WTC11 (cell line): ENCODE measurements at regions not wholly inside any gene's neighbourhood (a gene's known extent, or its start where the extent isn't known, plus 50 kb on each side); places are given as distances from the start of the nearest gene placed in this dataset.

Source experiments
- ATAC-seq: fragments of 200-7000 bp; cut with Tn5 transposase; 2 replicates; pipeline ENCODE4 v1.10.0; 2021; ENCODE audit warnings: mild to moderate bottlenecking, moderate library complexity
- CTCF ChIA-PET: fragments of 300-600 bp; sonication (Branson Sonifier 250); formaldehyde crosslinking; loops from one replicate; lab custom pipeline; 2021; ENCODE audit warnings: antibody characterized with exemption; lab: Charles Lee
- POLR2A ChIA-PET: fragments of 350-600 bp; sonication (Branson Sonifier 250); formaldehyde crosslinking; loops from one replicate; lab custom pipeline; 2021; ENCODE audit warnings: antibody characterized with exemption; lab: Charles Lee
- DNase-seq: peaks from one replicate; pipeline ENCODE4 v3.0.0; 2021; ENCODE audit warnings: low spot score
- H3K27ac Mint-ChIP-seq: 2 replicates; pipeline ENCODE4 v1.8.0; 2021; ENCODE audit warnings: mixed read lengths
- H3K27me3 Mint-ChIP-seq: 2 replicates; pipeline ENCODE4 v1.8.0; 2021; ENCODE audit warnings: low read depth, mild to moderate bottlenecking, moderate library complexity, mixed read lengths
- H3K36me3 Mint-ChIP-seq: 2 replicates; pipeline ENCODE4 v1.8.0; 2021; ENCODE audit warnings: mixed read lengths
- H3K4me1 Mint-ChIP-seq: 2 replicates; pipeline ENCODE4 v1.8.0; 2022; ENCODE audit warnings: mixed read lengths
- H3K4me3 Mint-ChIP-seq: 2 replicates; pipeline ENCODE4 v1.8.0; 2021; ENCODE audit warnings: mild to moderate bottlenecking, moderate library complexity, mixed read lengths
- H3K9me3 Mint-ChIP-seq: 2 replicates; pipeline ENCODE4 v1.8.0; 2021; ENCODE audit warnings: mixed read lengths
- AFF4 ChIP-seq: sonication (generic); formaldehyde crosslinking; IDR thresholded peaks from 2 replicates; pipeline ENCODE4 v1.8.1; 2023; ENCODE audit warnings: mild to moderate bottlenecking, missing genetic modification reagents, borderline replicate concordance
- CREB1 ChIP-seq: sonication (generic); formaldehyde crosslinking; IDR thresholded peaks from 2 replicates; pipeline ENCODE4 v1.8.0; 2023; ENCODE audit warnings: mild to moderate bottlenecking, missing genetic modification reagents
- E2F1 ChIP-seq: sonication (generic); formaldehyde crosslinking; IDR thresholded peaks from 2 replicates; pipeline ENCODE4 v1.8.0; 2022; ENCODE audit warnings: mild to moderate bottlenecking, missing genetic modification reagents
- ELF4 ChIP-seq: sonication (generic); formaldehyde crosslinking; IDR thresholded peaks from 2 replicates; pipeline ENCODE4 v1.8.1; 2022; ENCODE audit warnings: low read depth, mild to moderate bottlenecking, moderate library complexity, missing genetic modification reagents
- FOXP4 ChIP-seq: sonication (generic); formaldehyde crosslinking; IDR thresholded peaks from 2 replicates; pipeline ENCODE4 v1.8.0; 2022; ENCODE audit warnings: mild to moderate bottlenecking, missing genetic modification reagents
- GRHL2 ChIP-seq: fragments of 250-450 bp; sonication (Bioruptor Pico); IDR thresholded peaks from 2 replicates; pipeline ENCODE4 v1.8.0; 2022; ENCODE audit warnings: mild to moderate bottlenecking, moderate library complexity; ENCODE audit not compliant: insufficient replicate concordance, severe bottlenecking
- MXD4 ChIP-seq: fragments of 250-450 bp; sonication (Bioruptor Pico); IDR thresholded peaks from 2 replicates; pipeline ENCODE4 v1.8.0; 2021; ENCODE audit warnings: mild to moderate bottlenecking, moderate library complexity, borderline replicate concordance
- NR2C2 ChIP-seq: sonication (generic); formaldehyde crosslinking; IDR thresholded peaks from 2 replicates; pipeline ENCODE4 v1.8.0; 2022; ENCODE audit warnings: mild to moderate bottlenecking, missing genetic modification reagents
- RELA ChIP-seq: sonication (generic); formaldehyde crosslinking; IDR thresholded peaks from 2 replicates; pipeline ENCODE4 v1.8.1; 2022; ENCODE audit warnings: missing genetic modification reagents, mild to moderate bottlenecking, borderline replicate concordance
- SMAD4 ChIP-seq: sonication (generic); formaldehyde crosslinking; IDR thresholded peaks from 2 replicates; pipeline ENCODE4 v1.8.0; 2022; ENCODE audit warnings: mild to moderate bottlenecking, missing genetic modification reagents
- TEAD1 ChIP-seq: sonication (generic); formaldehyde crosslinking; IDR thresholded peaks from 2 replicates; pipeline ENCODE4 v1.8.0; 2022; ENCODE audit warnings: mild to moderate bottlenecking, missing genetic modification reagents
- USF1 ChIP-seq: sonication (generic); formaldehyde crosslinking; IDR thresholded peaks from 2 replicates; pipeline ENCODE4 v1.8.0; 2022; ENCODE audit warnings: mild to moderate bottlenecking, missing genetic modification reagents
- USF2 ChIP-seq: sonication (generic); formaldehyde crosslinking; IDR thresholded peaks from 2 replicates; pipeline ENCODE4 v1.8.1; 2023; ENCODE audit warnings: mild to moderate bottlenecking, missing genetic modification reagents, moderate library complexity
- TF ChIP-seq, protein P1 (sequence below): fragments of 200-600 bp; IDR thresholded peaks from 2 replicates; pipeline ENCODE4 v1.8.0; 2022; ENCODE audit warnings: antibody characterized with exemption
- TF ChIP-seq, protein P2 (sequence below): fragments of 250-450 bp; sonication (Bioruptor Pico); conservative IDR thresholded peaks from 2 replicates; pipeline ENCODE4 v1.9.0; 2021; ENCODE audit warnings: mild to moderate bottlenecking
- TF ChIP-seq, protein P3 (sequence below): sonication (generic); formaldehyde crosslinking; IDR thresholded peaks from 2 replicates; pipeline ENCODE4 v1.8.1; 2023; ENCODE audit warnings: mild to moderate bottlenecking, moderate library complexity, missing genetic modification reagents
- TF ChIP-seq, protein P4 (sequence below): sonication (generic); formaldehyde crosslinking; conservative IDR thresholded peaks from 2 replicates; pipeline ENCODE4 v1.8.1; 2022; ENCODE audit warnings: mild to moderate bottlenecking, missing genetic modification reagents

GRCh38 chrX:116618546-116618945 lies 155.8 kb upstream of the CT83 start (continued):
- TF ChIP-seq, protein P1, sequence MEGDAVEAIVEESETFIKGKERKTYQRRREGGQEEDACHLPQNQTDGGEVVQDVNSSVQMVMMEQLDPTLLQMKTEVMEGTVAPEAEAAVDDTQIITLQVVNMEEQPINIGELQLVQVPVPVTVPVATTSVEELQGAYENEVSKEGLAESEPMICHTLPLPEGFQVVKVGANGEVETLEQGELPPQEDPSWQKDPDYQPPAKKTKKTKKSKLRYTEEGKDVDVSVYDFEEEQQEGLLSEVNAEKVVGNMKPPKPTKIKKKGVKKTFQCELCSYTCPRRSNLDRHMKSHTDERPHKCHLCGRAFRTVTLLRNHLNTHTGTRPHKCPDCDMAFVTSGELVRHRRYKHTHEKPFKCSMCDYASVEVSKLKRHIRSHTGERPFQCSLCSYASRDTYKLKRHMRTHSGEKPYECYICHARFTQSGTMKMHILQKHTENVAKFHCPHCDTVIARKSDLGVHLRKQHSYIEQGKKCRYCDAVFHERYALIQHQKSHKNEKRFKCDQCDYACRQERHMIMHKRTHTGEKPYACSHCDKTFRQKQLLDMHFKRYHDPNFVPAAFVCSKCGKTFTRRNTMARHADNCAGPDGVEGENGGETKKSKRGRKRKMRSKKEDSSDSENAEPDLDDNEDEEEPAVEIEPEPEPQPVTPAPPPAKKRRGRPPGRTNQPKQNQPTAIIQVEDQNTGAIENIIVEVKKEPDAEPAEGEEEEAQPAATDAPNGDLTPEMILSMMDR: no peak
- TF ChIP-seq RELA (CRISPR knock-in tag): no peak
- TF ChIP-seq GRHL2 (CRISPR knock-in tag): no peak
- TF ChIP-seq USF2 (CRISPR knock-in tag): no peak

DNA sequence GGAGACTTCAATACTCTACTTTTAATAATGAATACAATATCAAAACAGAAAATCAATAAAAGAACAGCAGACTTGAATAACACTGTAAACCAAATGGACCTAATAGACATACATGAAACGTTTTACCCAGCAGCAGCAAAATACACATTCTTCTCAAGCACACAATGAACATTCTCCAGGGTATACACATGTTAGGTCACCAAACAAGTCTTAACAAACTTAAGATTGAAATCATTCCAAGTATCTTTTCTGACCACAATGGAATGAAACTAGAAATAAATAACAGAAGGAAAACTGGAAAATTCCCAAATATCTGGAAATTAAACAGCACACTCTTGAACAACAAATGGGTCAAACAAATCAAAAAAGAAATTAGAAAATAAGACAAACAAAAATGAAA lies 145.0 kb upstream of the CT83 start:
- TF ChIP-seq USF1 (no peak), AFF4 (CRISPR knock-in tag) (no peak)
- TF ChIP-seq, protein P2, sequence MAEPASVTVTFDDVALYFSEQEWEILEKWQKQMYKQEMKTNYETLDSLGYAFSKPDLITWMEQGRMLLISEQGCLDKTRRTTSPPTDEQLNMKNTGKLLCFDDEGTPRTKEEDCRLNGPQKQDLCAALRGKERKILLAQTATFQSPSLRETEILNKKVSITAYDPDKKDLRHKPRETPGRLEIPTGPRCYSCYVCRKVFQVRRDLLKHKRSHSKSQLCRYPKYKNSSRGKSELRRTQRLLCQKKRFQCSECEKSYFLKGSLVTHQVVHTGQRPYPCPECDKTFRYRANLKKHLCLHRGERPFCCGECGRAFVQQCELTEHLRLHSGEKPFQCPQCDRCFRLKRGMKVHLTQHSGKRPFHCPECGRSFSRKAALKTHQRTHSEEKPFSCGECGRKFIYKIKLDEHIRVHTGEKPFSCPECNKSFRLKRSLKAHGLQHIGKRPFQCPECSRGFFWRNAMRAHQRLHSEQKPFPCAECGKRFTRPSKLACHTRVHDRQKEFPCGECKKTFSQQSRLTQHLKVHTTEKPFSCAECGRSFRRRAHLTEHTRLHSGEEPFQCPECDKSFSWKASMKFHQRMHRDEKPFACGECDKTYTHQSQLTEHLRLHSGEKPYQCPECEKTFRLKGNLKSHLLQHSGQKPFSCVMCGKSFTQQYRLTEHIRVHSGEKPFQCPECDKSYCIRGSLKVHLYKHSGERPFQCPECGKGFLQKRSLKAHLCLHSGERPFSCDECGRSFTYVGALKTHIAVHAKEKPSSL: no peak
- TF ChIP-seq, protein P3, sequence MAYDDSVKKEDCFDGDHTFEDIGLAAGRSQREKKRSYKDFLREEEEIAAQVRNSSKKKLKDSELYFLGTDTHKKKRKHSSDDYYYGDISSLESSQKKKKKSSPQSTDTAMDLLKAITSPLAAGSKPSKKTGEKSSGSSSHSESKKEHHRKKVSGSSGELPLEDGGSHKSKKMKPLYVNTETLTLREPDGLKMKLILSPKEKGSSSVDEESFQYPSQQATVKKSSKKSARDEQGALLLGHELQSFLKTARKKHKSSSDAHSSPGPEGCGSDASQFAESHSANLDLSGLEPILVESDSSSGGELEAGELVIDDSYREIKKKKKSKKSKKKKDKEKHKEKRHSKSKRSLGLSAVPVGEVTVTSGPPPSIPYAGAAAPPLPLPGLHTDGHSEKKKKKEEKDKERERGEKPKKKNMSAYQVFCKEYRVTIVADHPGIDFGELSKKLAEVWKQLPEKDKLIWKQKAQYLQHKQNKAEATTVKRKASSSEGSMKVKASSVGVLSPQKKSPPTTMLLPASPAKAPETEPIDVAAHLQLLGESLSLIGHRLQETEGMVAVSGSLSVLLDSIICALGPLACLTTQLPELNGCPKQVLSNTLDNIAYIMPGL (CRISPR knock-in tag): no peak
- Mint-ChIP-seq H3K4me1 (no peaks in the 10 kb centered on the region), H3K27me3 (no peaks in the 10 kb centered on the region), H3K27ac (no peak overlapping the region), H3K9me3 (peaks cover 4% of the 10 kb centered on the region; the same call in 1 of the 2 replicates), H3K36me3 (no peaks in the 10 kb centered on the region), H3K4me3 (no peak overlapping the region)
- DNase-seq: no peak
- ATAC-seq: no peak
- POLR2A ChIA-PET: no interaction called here
- CTCF ChIA-PET: no interaction called here

DNA sequence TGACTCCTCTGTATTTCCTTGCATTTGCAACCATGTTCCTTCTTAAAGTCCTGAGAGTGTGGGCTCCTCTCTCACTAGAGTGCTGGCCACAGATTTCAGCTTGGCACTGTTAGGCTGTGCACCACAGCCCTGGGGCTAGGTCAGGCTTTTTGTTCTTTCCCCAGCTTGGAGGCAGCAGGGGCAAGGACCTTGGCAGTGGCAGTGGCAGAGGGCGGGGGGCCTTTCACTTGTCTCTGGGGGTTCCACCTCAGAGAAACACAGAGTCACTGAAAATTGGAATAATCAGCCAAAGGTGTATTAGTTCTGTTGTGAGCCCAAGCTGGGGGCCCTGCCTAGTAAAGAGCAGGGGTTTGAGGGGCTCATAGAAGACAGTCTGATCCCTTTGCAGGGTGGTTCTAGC lies 142.8 kb upstream of the CT83 start:
- Mint-ChIP-seq H3K27me3 (no peaks in the 10 kb centered on the region), H3K4me1 (no peaks in the 10 kb centered on the region), H3K36me3 (no peaks in the 10 kb centered on the region), H3K27ac (no peak overlapping the region), H3K4me3 (no peak overlapping the region), H3K9me3 (peaks cover 4% of the 10 kb centered on the region; the same call in 1 of the 2 replicates)
- ChIA-PET CTCF (no interaction called here), POLR2A (no interaction called here)
- DNase-seq (no peak), ATAC-seq (no peak)
- no peak for TF ChIP-seq NR2C2
- no peak for TF ChIP-seq ELF4 (CRISPR knock-in tag)
- no peak for TF ChIP-seq E2F1
- no peak for TF ChIP-seq CREB1
- TF ChIP-seq USF1: no peak
- TF ChIP-seq MXD4: no peak
- no peak for TF ChIP-seq FOXP4
- TF ChIP-seq, protein P4, sequence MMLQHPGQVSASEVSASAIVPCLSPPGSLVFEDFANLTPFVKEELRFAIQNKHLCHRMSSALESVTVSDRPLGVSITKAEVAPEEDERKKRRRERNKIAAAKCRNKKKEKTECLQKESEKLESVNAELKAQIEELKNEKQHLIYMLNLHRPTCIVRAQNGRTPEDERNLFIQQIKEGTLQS (CRISPR knock-in tag): no peak
- no peak for TF ChIP-seq TEAD1 (CRISPR knock-in tag)
- no peak for TF ChIP-seq SMAD4 (CRISPR knock-in tag)
